ENCODE measurements at regions not wholly inside any gene's neighbourhood (a gene's known extent, or its start where the extent isn't known, plus 50 kb on each side); places are given as distances from the start of the nearest gene placed in this dataset.
"Not testable (repeated sequence)": the region's sequence is repeated elsewhere in the genome, so short reads cannot be mapped to it uniquely, and the experiment has no call there.

GRCh38 chr1:174105086-174105485 is 54.2 kb upstream of the RABGAP1L start:
- Histone ChIP-seq H3K79me2 (ENCODE audit: control insufficient read depth, insufficient read depth, low read length, poor library complexity) (no peaks in the 10 kb centered on the region), H3K9ac (ENCODE audit: low read length) (no peak overlapping the region)

GRCh38 chr1:174103766-174104165 is 55.6 kb upstream of the RABGAP1L start:
- no peak overlapping the region for H2BK5ac ChIP-seq (ENCODE audit: low read depth, low read length, poor library complexity)
- H3K79me1 ChIP-seq (ENCODE audit: low read length), result no peaks in the 10 kb centered on the region
- no peaks in the 10 kb centered on the region for H3K27me3 ChIP-seq (ENCODE audit: insufficient read depth, low read length)
- no peak overlapping the region for H2AFZ ChIP-seq (ENCODE audit: insufficient read depth, low read length, poor library complexity)
- WGBS (ENCODE audit: extremely low coverage, insufficient coverage, insufficient read length), result no CpG with 5 or more reads among the region's 2 CpGs
- no peak overlapping the region for H3K23ac ChIP-seq (ENCODE audit: low read length)
- no peak overlapping the region for H2BK12ac ChIP-seq (ENCODE audit: low read length)
- H3K4me2 ChIP-seq (ENCODE audit: low read length), result no peak overlapping the region
- H3K9me3 ChIP-seq (ENCODE audit: insufficient read depth, low read depth, low read length), result no peaks in the 10 kb centered on the region
- peaks cover 0 to 2% of the 10 kb centered on the region in 2 experiments for H3K4me1 ChIP-seq (ENCODE audit: control insufficient read depth in 1 of 2, insufficient read depth in 2 of 2, low read length in 2 of 2)
- no peak overlapping the region for H3K14ac ChIP-seq (ENCODE audit: low read length)
- no peak overlapping the region for H4K8ac ChIP-seq (ENCODE audit: low read depth, low read length)
- H3K4ac ChIP-seq (ENCODE audit: low read depth, low read length), result no peak overlapping the region
- H3K27ac ChIP-seq (ENCODE audit: low read depth, low read length), result no peak overlapping the region
- H2AK5ac ChIP-seq (ENCODE audit: low read length), result no peak overlapping the region
- no peaks in the 10 kb centered on the region for H3K79me2 ChIP-seq (ENCODE audit: control insufficient read depth, insufficient read depth, low read length, poor library complexity)
- H3K36me3 ChIP-seq (ENCODE audit: control insufficient read depth in 1 of 2, insufficient read depth in 2 of 2, low read length in 2 of 2), result no peaks in the 10 kb centered on the region
- peak; percentile 67 to 87 for DNase-seq
- H3K4me3 ChIP-seq (ENCODE audit: low read depth, low read length), result no peak overlapping the region
- no peak overlapping the region for H4K91ac ChIP-seq (ENCODE audit: low read depth, low read length)
- H3K18ac ChIP-seq (ENCODE audit: low read length), result no peak overlapping the region
- H2BK120ac ChIP-seq (ENCODE audit: insufficient read depth, low read length, poor library complexity), result no peak overlapping the region
- no peak overlapping the region for H3K9ac ChIP-seq (ENCODE audit: low read length)
- H4K12ac ChIP-seq (ENCODE audit: low read depth, low read length), result no peak overlapping the region

More at GRCh38 chr1:174105086-174105485, 54.2 kb upstream of the RABGAP1L start:
- H4K12ac ChIP-seq (ENCODE audit: low read depth, low read length), result no peak overlapping the region
- no peak overlapping the region for H3K18ac ChIP-seq (ENCODE audit: low read length)
- H3K27me3 ChIP-seq (ENCODE audit: insufficient read depth, low read length), result no peaks in the 10 kb centered on the region
- H3K36me3 ChIP-seq (ENCODE audit: control insufficient read depth in 1 of 2, insufficient read depth in 2 of 2, low read length in 2 of 2), result no peaks in the 10 kb centered on the region
- no peak overlapping the region for H2BK120ac ChIP-seq (ENCODE audit: insufficient read depth, low read length, poor library complexity)
- no peak overlapping the region for H2BK12ac ChIP-seq (ENCODE audit: low read length)
- H2AK5ac ChIP-seq (ENCODE audit: low read length), result no peak overlapping the region
- H3K4me1 ChIP-seq (ENCODE audit: control insufficient read depth in 1 of 2, insufficient read depth in 2 of 2, low read length in 2 of 2), result peaks cover 0 to 2% of the 10 kb centered on the region in 2 experiments
- no peaks in the 10 kb centered on the region for H3K79me1 ChIP-seq (ENCODE audit: low read length)
- H3K23ac ChIP-seq (ENCODE audit: low read length), result no peak overlapping the region
- no peak overlapping the region for H4K8ac ChIP-seq (ENCODE audit: low read depth, low read length)
- H3K4me2 ChIP-seq (ENCODE audit: low read length), result no peak overlapping the region
- H2BK5ac ChIP-seq (ENCODE audit: low read depth, low read length, poor library complexity), result no peak overlapping the region
- no peak overlapping the region for H3K14ac ChIP-seq (ENCODE audit: low read length)
- no peaks in the 10 kb centered on the region for H3K9me3 ChIP-seq (ENCODE audit: insufficient read depth, low read depth, low read length)
- DNase-seq, result peak; percentile 59 to 85
- no peak overlapping the region for H3K4ac ChIP-seq (ENCODE audit: low read depth, low read length)
- H4K91ac ChIP-seq (ENCODE audit: low read depth, low read length), result no peak overlapping the region
- no peak overlapping the region for H3K4me3 ChIP-seq (ENCODE audit: low read depth, low read length)
- no peak overlapping the region for H3K27ac ChIP-seq (ENCODE audit: low read depth, low read length)
- H2AFZ ChIP-seq (ENCODE audit: insufficient read depth, low read length, poor library complexity), result no peak overlapping the region
- no CpG with 5 or more reads among the region's 8 CpGs for WGBS (ENCODE audit: extremely low coverage, insufficient coverage, insufficient read length)

DNA sequence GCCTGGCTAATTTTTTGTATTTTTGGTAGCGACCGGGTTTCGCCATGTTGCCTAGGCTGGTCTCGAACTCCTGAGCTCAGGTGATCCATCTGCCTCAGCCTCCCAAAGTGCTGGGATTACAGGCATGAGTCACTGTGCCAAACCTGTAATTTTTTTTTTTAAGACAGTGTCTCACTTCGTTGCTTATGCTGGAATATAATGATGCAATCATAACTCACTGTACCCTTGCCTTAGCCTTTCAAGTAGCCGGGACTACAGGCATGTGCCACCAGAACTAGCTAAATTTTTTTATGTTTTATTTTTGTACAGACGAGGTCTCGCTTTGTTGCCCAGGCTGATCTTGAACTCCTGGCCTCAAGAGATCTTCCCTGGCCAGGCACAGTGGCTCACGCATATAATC is 57.3 kb upstream of the RABGAP1L start:
- H2BK5ac ChIP-seq (ENCODE audit: low read depth, low read length, poor library complexity); H2BK12ac ChIP-seq (ENCODE audit: low read length); H4K12ac ChIP-seq (ENCODE audit: low read depth, low read length); H3K4ac ChIP-seq (ENCODE audit: low read depth, low read length); H3K9ac ChIP-seq (ENCODE audit: low read length); H3K4me3 ChIP-seq (ENCODE audit: low read depth, low read length); H2AFZ ChIP-seq (ENCODE audit: insufficient read depth, low read length, poor library complexity); H4K8ac ChIP-seq (ENCODE audit: low read depth, low read length); H2BK120ac ChIP-seq (ENCODE audit: insufficient read depth, low read length, poor library complexity); H3K4me1 ChIP-seq (ENCODE audit: control insufficient read depth in 1 of 2, insufficient read depth in 2 of 2, low read length in 2 of 2); H2AK5ac ChIP-seq (ENCODE audit: low read length); H3K36me3 ChIP-seq (ENCODE audit: control insufficient read depth in 1 of 2, insufficient read depth in 2 of 2, low read length in 2 of 2); H3K4me2 ChIP-seq (ENCODE audit: low read length); H3K9me3 ChIP-seq (ENCODE audit: insufficient read depth, low read depth, low read length); H3K14ac ChIP-seq (ENCODE audit: low read length); H3K27ac ChIP-seq (ENCODE audit: low read depth, low read length); H3K79me1 ChIP-seq (ENCODE audit: low read length); H3K23ac ChIP-seq (ENCODE audit: low read length); H4K91ac ChIP-seq (ENCODE audit: low read depth, low read length); H3K79me2 ChIP-seq (ENCODE audit: control insufficient read depth, insufficient read depth, low read length, poor library complexity); H3K27me3 ChIP-seq (ENCODE audit: insufficient read depth, low read length); H3K18ac ChIP-seq (ENCODE audit: low read length): not testable (repeated sequence)
- peak; percentile 10 to 74 for DNase-seq
- WGBS (ENCODE audit: extremely low coverage, insufficient coverage, insufficient read length), result no CpG with 5 or more reads among the region's 9 CpGs

- Histone ChIP-seq H3K4ac (ENCODE audit: low read depth, low read length) (no peak overlapping the region), H3K4me3 (ENCODE audit: low read depth, low read length) (no peak overlapping the region), H2AK5ac (ENCODE audit: low read length) (no peak overlapping the region), H2BK120ac (ENCODE audit: insufficient read depth, low read length, poor library complexity) (no peak overlapping the region), H3K27ac (ENCODE audit: low read depth, low read length) (no peak overlapping the region), H3K23ac (ENCODE audit: low read length) (no peak overlapping the region), H2AFZ (ENCODE audit: insufficient read depth, low read length, poor library complexity) (no peak overlapping the region), H3K9ac (ENCODE audit: low read length) (no peak overlapping the region), H3K27me3 (ENCODE audit: insufficient read depth, low read length) (no peaks in the 10 kb centered on the region), H3K4me2 (ENCODE audit: low read length) (no peak overlapping the region), H2BK5ac (ENCODE audit: low read depth, low read length, poor library complexity) (no peak overlapping the region), H4K12ac (ENCODE audit: low read depth, low read length) (no peak overlapping the region), H3K14ac (ENCODE audit: low read length) (no peak overlapping the region), H3K79me2 (ENCODE audit: control insufficient read depth, insufficient read depth, low read length, poor library complexity) (no peaks in the 10 kb centered on the region), H3K18ac (ENCODE audit: low read length) (no peak overlapping the region), H2BK12ac (ENCODE audit: low read length) (no peak overlapping the region), H3K79me1 (ENCODE audit: low read length) (no peaks in the 10 kb centered on the region), H4K91ac (ENCODE audit: low read depth, low read length) (no peak overlapping the region), H3K4me1 (ENCODE audit: control insufficient read depth in 1 of 2, insufficient read depth in 2 of 2, low read length in 2 of 2) (no peaks in the 10 kb centered on the region), H3K9me3 (ENCODE audit: insufficient read depth, low read depth, low read length) (no peaks in the 10 kb centered on the region), H4K8ac (ENCODE audit: low read depth, low read length) (no peak overlapping the region), H3K36me3 (ENCODE audit: control insufficient read depth in 1 of 2, insufficient read depth in 2 of 2, low read length in 2 of 2) (no peaks in the 10 kb centered on the region)
- no CpG with 5 or more reads among the region's 2 CpGs for WGBS (ENCODE audit: extremely low coverage, insufficient coverage, insufficient read length)
- DNase-seq, result peak; percentile 25 to 55
Measured at GRCh38 chr1:174097426-174097825, 61.9 kb upstream of the RABGAP1L start.
